Esophagus muscularis mucosa (tissue), 4 donors: ENCODE measurements at regions not wholly inside any gene's neighbourhood (a gene's known extent, or its start where the extent isn't known, plus 50 kb on each side); places are given as distances from the start of the nearest gene placed in this dataset.

Source experiments
- CTCF ChIP-seq, 3 experiments: fragments of 200-600 bp in 2 of 3; fragments of 450-650 bp in 1 of 3; sonication (generic) in 2 of 3; IDR thresholded peaks; one replicate each; pipeline ENCODE4 v1.5.1; 2017 to 2019; ENCODE audit warnings: antibody characterized with exemption in 3 of 3, mild to moderate bottlenecking in 2 of 3, moderate library complexity in 1 of 3
- EP300 ChIP-seq: sonication (generic); formaldehyde crosslinking; IDR thresholded peaks from one replicate; pipeline ENCODE4 v1.6.1; 2017; ENCODE audit warnings: antibody characterized with exemption
- POLR2A ChIP-seq: fragments of 450-650 bp; IDR thresholded peaks from one replicate; pipeline ENCODE4 v1.6.1; 2017; ENCODE audit warnings: antibody characterized with exemption, moderate library complexity, mild to moderate bottlenecking, low read depth
- POLR2AphosphoS5 ChIP-seq, 2 donors: sonication (generic); formaldehyde crosslinking; IDR thresholded peaks; one replicate each; pipeline ENCODE4 v1.6.1; 2017; ENCODE audit warnings: antibody characterized with exemption in 2 of 2

GRCh38 chr11:112506852-112507251, 246.2 kb upstream of the PLET1 start:
- TF ChIP-seq CTCF (IDR thresholded peaks at IDR 0.05) (no peak), POLR2AphosphoS5 (IDR thresholded peaks at IDR 0.05) (no peak), POLR2A (no peak), EP300 (no peak)
